GM19395 (cell line): ENCODE measurements at regions not wholly inside any gene's neighbourhood (a gene's known extent, or its start where the extent isn't known, plus 50 kb on each side); places are given as distances from the start of the nearest gene placed in this dataset.

Experiments
- ATAC-seq: cut with Tn5 transposase; IDR thresholded peaks from one replicate; pipeline ENCODE4 v1.9.1; 2021; ENCODE audit warnings: mild to moderate bottlenecking, moderate library complexity; ENCODE audit not compliant: unreplicated experiment

DNA sequence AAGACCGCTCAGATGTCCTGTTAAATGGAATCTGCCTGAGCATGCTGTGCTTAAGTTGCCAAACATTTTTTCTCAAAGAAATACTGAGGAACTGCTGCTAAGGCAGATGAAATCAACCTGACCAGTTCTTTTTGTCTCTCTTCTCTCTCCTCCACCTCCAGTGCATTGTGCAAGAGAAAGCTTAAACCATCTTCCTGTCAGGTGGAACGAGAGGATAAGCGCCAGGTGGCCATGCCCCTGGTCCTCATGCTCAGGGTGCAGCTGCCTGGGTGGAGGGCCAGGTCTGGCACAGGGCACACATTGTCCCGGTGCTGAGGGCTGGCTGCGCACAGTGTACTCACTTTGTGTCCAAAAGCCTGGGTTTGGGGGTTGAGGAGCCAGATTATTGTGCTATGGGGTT lies 176.2 kb upstream of the TP63 start:
- no peak for ATAC-seq

- no peak for ATAC-seq
These were observed 175.4 kb upstream of the TP63 start for GRCh38 chr3:189455641-189456417.

- no peak for ATAC-seq
These were observed 174.0 kb upstream of the TP63 start for GRCh38 chr3:189457201-189457607.

GRCh38 chr3:189457631-189458412 lies 173.4 kb upstream of the TP63 start:
- ATAC-seq: no peak

- ATAC-seq: no peak
These were observed 172.7 kb upstream of the TP63 start for GRCh38 chr3:189458528-189458927.

GRCh38 chr3:189459231-189459630 lies 172.0 kb upstream of the TP63 start:
- ATAC-seq: no peak

DNA sequence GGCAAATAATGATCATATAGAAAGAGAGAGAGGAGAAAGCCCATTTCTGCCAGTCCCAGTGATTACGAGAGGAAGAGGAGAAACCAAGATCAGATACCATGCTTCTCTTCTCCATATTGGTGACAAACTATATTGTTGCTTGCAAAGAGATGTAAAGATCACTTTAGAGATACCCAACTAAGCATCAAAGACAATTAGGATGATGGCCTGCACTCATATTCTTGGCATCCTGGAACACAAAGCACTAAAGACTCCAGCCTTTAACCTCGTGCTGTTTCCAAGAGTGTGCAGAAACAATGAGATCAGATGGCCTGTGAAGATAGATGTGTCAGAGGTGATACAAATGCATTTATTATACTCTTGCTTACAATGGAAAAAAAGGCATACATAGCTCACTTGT lies 170.7 kb upstream of the TP63 start:
- ATAC-seq: no peak

GRCh38 chr3:189464799-189465198 lies 166.4 kb upstream of the TP63 start:
- no peak for ATAC-seq

DNA sequence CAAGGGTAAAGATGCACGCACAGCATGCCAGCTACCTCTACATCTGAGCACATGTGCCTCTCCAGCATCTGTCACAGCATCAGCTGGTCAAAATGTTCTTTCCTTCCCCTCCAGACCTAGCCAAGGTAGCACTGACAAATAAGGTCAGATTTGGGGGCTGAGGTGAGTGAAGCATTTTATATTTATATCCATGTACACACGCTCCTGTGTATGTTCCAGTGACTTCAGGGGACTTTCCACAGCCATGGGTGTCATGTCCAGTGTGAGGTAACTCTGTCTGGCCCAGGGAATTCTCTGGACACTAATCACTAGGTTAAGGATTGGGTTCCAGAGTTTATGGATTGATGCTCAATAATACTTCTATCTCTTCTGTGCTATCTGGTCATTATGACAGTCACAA lies 165.2 kb upstream of the TP63 start:
- ATAC-seq: no peak

DNA sequence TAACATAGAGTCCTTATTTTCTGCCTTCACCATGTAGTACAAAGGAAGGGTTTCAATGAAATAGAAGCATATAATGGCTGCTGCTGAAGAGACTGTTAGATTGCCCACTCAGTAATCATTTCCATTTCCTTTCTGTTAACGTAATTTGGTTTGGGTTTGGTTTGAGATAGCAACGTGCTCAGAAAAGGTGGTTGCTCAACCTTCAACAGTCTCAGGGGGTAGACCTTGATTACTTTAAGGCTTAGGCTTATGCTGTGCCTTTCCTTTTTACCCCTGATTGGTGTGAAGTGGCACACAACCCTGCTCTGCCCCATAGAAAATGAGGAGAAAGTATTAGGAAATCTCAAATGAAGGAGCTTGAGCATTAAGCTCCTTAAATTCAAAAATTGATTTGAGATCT lies 163.7 kb upstream of the TP63 start:
- ATAC-seq: no peak

DNA sequence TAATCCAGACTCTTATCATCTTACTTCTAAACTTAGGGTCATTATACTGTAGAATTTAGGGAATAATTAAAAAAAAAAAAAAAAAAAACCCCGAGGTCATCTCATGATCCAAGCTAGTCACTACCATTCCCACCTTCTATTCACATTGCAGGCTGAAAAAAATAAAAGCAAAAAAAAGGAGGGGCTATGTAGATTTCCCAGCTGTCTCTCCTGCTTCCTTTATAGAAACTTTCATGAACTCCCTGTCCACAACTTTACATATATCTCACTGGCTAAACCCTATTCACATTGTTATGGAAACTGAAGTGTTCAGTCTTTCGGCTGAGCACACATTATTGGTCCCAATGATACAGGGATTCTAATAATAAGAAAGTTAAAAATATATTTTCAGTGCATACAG lies 156.2 kb upstream of the TP63 start:
- no peak for ATAC-seq

GRCh38 chr3:189477614-189478013 lies 153.6 kb upstream of the TP63 start:
- ATAC-seq: no peak

DNA sequence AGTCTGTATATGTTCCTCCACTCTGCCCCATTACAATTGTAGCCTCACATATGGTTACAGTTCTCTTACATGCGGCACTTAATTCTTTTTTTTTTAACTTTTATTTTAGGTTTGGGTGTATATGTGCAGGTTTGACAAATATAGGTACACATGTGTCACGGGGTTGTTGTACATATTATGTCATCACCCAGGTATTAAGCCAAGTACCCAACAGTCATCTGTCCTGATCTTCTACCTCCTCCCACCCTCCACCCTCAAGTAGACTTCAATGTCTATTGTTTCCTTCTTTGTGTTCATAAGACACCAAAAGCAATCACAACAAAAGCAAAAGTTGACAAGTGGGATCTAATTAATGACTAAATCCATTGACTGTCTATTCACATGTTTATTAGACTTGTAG lies 144.6 kb upstream of the TP63 start:
- no peak for ATAC-seq

DNA sequence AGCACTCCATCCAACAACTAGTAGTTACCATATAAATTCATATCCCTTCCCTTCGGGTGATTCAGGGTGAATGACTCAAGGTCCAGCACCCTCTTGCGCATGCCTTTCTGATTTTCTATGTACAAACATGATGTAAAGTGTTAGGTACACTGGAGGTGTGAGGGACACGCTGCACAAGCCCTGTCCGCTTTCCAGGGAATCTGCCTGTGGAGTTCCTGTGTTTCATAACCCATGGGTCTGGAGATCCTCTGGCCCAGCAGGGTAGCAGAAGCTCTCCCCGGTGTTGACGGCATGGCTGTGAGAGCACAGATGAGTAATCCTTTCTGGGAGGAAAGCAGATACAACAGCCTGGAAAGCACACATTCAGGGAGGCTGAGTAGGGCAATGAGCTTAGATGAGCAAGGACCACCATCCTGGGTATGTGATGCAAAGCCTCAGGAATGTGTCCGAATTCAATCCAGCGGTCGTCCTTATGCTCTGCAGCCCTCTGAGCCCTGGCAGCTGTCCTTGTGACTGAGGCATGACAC lies 142.9 kb upstream of the TP63 start:
- ATAC-seq: no peak

DNA sequence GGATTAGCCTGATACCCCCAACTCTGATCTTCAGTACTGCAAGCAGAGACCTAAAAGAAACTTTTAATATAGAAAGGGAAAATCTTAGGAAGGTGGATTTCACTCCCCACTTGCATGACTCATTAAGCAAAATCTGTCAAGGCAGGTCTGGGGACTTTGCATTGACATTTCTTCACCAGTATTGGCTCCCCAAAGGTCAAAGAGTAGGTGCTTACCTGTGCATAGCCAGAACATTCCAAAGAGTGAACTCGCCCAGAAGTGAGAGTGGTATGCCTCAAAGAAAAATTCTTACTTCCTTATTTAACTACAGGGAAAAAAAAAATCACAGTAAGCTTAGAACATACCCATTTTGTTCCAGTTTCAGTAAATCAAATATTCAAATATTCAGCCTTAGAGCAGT lies 140.9 kb upstream of the TP63 start:
- ATAC-seq: no peak

- no peak for ATAC-seq
These were observed 140.4 kb upstream of the TP63 start for GRCh38 chr3:189490749-189491148.

DNA sequence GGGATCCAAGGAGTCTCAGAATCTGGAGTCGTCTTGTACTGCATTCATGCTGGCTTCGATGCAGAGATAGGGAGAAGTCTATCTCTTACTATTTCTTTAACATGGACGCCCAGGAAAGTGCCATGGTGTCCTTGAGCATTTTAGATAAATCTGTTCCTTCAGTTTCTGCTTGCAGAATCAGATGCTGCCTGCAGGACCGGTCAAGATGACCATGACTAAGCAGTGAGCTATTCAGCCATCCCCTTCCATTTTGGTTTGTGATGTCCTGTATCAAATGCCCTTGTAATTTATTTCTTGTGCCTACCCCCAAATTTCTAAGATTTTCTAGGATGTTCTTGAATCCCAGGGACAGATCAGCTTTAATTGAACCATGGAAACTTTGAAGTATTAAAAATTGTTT lies 139.4 kb upstream of the TP63 start:
- ATAC-seq: no peak

- ATAC-seq: no peak
These were observed 137.9 kb upstream of the TP63 start for GRCh38 chr3:189493271-189493670.

- ATAC-seq: no peak
These were observed 136.6 kb upstream of the TP63 start for GRCh38 chr3:189494632-189495031.

DNA sequence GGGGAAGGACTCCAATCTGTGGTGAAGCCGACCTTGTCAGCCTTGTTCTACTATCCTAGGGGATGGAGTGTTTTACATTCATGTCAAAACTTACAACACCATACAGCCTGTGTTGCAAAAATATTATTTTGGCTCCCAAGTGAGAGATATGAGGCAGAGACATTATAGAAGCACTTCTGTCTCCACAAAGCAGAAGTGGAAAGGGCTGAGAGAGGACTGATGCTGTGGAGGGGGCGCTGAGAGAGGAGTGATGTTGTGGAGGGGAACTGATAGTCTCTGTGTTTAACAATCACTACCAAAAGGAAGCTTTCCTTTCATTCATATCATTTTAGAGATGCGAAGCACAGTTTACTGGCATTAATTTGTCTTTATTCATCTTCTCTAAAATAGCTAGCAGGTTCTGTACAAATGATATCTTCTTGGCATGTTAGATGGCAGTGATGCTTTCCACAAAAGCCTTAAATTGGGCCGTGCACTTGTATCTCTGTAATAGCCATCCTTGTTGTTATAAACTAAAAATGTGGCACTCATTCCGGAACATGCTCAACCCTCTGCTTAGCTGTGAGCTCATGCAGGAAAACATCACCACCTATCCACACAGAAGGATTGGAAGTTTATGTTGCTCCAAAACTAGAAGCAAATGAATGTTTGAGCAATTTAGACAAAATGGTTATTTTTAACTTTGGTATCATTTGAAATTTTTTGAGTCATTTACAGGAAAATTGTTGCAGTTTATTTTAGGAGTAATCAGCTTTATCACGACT lies 134.6 kb upstream of the TP63 start:
- ATAC-seq: no peak

GRCh38 chr3:189498995-189499704 lies 132.0 kb upstream of the TP63 start:
- no peak for ATAC-seq
